DOHH2 (cell line): ENCODE measurements at regions not wholly inside any gene's neighbourhood (a gene's known extent, or its start where the extent isn't known, plus 50 kb on each side); places are given as distances from the start of the nearest gene placed in this dataset.

Source experiments
- H3F3A ChIP-seq: fragments of 200-600 bp; sonication (generic), shearing (Covaris generic); 2 replicates; pipeline ENCODE4 v1.6.0; 2016; ENCODE audit warnings: antibody characterized with exemption, mild to moderate bottlenecking; ENCODE audit not compliant: control insufficient read depth, insufficient read depth
- H3K27ac ChIP-seq: fragments of 200-600 bp; sonication (generic); 2 replicates; pipeline ENCODE4 v1.5.1; 2014; ENCODE audit warnings: low read depth, mild to moderate bottlenecking, low read length, moderate library complexity
- H3K27me3 ChIP-seq: fragments of 200-600 bp; sonication (generic); 2 replicates; pipeline ENCODE4 v1.6.1; 2014; ENCODE audit warnings: mild to moderate bottlenecking, low read length, mixed read lengths; ENCODE audit not compliant: control insufficient read depth
- H3K36me3 ChIP-seq: fragments of 200-600 bp; sonication (generic); 2 replicates; pipeline ENCODE4 v1.6.1; 2014; ENCODE audit warnings: mild to moderate bottlenecking, low read length, moderate library complexity, mixed read lengths; ENCODE audit not compliant: control insufficient read depth
- H3K4me1 ChIP-seq: fragments of 200-600 bp; sonication (generic); 2 replicates; pipeline ENCODE4 v1.6.1; 2014; ENCODE audit warnings: mild to moderate bottlenecking, low read length, mixed read lengths; ENCODE audit not compliant: control insufficient read depth
- H3K4me2 ChIP-seq: fragments of 200-600 bp; sonication (generic); 2 replicates; pipeline ENCODE4 v1.6.0; 2014; ENCODE audit warnings: mild to moderate bottlenecking, low read length, moderate library complexity
- H3K4me3 ChIP-seq: fragments of 200-600 bp; sonication (generic); 2 replicates; pipeline ENCODE4 v1.5.1; 2014; ENCODE audit warnings: mild to moderate bottlenecking, low read length, mixed read lengths
- H3K79me2 ChIP-seq: fragments of 200-600 bp; sonication (generic); 2 replicates; pipeline ENCODE4 v1.6.1; 2014; ENCODE audit warnings: mild to moderate bottlenecking, low read length, mixed read lengths; ENCODE audit not compliant: control insufficient read depth
- H3K9me2 ChIP-seq: fragments of 200-600 bp; sonication (generic); replicated peaks from 2 replicates; pipeline ENCODE4 v1.6.1; 2014; ENCODE audit warnings: mild to moderate bottlenecking, low read length, mixed read lengths; ENCODE audit not compliant: control insufficient read depth
- H3K9me3 ChIP-seq: fragments of 200-600 bp; sonication (generic); 2 replicates; pipeline ENCODE4 v1.6.1; 2014; ENCODE audit warnings: antibody characterized with exemption, low read length, mixed read lengths; ENCODE audit not compliant: control insufficient read depth, insufficient read depth
- H4K20me1 ChIP-seq: fragments of 200-600 bp; sonication (generic); 2 replicates; pipeline ENCODE4 v1.6.0; 2014; ENCODE audit warnings: low read depth, mild to moderate bottlenecking, antibody characterized with exemption, low read length, moderate library complexity; ENCODE audit not compliant: control insufficient read depth, insufficient read depth
- EZH2phosphoT487 ChIP-seq: fragments of 200-600 bp; sonication (generic); IDR thresholded peaks from 2 replicates; pipeline ENCODE4 v1.6.1; 2017; ENCODE audit warnings: borderline replicate concordance, mild to moderate bottlenecking, antibody characterized with exemption, low read length, moderate library complexity, mixed read lengths
- TF ChIP-seq, protein P1 (sequence below): fragments of 200-600 bp; sonication (generic); IDR thresholded peaks from one replicate; pipeline ENCODE4 v1.5.1; 2014; ENCODE audit warnings: antibody characterized with exemption, mild to moderate bottlenecking, low read depth, low read length; ENCODE audit not compliant: poor library complexity, severe bottlenecking

DNA sequence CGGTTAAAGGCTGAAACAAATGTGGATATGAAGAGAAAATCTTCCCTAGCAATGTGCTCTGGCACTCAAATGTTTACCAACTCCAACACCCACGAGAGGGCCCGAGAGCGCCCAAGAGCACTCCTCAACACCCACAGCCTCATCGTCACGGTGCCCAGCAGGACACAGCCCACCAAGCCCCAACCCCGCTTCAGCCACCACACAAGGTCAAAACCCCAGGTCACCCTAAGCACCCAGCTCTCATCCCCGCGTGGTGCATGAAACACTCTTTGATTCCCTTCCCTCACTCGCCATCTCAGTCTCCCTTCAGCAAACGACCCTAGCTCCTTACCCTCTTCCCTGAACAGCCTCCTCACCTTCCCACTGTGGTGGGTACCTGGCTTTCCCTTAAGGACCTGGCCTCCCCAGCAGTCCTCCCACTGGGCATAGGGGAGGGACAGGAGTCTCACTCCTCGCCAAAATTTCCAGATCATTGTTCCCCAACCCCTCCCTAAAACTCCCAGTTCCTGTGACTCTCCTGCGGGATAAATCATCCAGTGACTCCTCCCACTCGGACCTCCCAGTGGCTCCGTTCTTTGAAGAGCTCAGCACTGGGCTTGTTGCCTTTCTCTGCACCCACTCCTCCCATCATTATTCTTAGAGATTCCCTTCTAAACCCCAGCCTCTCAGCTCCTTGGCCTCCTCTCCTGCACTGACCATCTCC is 170.4 kb upstream of the SYT6 start:
- Histone ChIP-seq H3K4me3 (no peak overlapping the region), H3F3A (no peaks in the 10 kb centered on the region), H3K4me2 (no peak overlapping the region), H3K9me3 (no peaks in the 10 kb centered on the region), H4K20me1 (no peaks in the 10 kb centered on the region), H3K27ac (no peak overlapping the region), H3K36me3 (no peaks in the 10 kb centered on the region), H3K27me3 (0 out of 2 replicates have a peak, but pooled peaks cover 2% of the 10 kb centered on the region), H3K9me2 (no peaks in the 10 kb centered on the region), H3K79me2 (no peaks in the 10 kb centered on the region), H3K4me1 (no peaks in the 10 kb centered on the region)
- TF ChIP-seq EZH2phosphoT487, result no peak
- TF ChIP-seq, protein P1, sequence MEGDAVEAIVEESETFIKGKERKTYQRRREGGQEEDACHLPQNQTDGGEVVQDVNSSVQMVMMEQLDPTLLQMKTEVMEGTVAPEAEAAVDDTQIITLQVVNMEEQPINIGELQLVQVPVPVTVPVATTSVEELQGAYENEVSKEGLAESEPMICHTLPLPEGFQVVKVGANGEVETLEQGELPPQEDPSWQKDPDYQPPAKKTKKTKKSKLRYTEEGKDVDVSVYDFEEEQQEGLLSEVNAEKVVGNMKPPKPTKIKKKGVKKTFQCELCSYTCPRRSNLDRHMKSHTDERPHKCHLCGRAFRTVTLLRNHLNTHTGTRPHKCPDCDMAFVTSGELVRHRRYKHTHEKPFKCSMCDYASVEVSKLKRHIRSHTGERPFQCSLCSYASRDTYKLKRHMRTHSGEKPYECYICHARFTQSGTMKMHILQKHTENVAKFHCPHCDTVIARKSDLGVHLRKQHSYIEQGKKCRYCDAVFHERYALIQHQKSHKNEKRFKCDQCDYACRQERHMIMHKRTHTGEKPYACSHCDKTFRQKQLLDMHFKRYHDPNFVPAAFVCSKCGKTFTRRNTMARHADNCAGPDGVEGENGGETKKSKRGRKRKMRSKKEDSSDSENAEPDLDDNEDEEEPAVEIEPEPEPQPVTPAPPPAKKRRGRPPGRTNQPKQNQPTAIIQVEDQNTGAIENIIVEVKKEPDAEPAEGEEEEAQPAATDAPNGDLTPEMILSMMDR, result no peak

DNA sequence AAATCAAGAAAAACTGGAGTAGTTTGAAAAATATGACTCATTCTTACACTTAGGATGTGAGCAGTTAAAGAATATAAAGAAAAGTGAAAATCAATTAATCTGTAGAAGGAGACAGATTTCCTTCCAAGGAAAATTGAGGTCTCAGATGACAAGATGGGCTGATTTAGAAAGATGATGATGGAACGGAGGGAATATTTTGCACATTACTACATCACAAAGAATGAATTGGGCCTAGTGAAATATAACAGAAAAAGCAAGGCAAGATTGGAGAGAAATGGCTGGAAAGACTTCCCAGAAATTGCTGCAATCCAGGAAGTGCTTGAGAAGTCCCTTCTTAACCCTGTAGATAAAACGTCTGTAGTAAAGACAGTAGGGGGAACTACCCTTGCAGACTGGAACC is 169.1 kb upstream of the SYT6 start:
- H3K4me1 ChIP-seq, result no peaks in the 10 kb centered on the region
- H3K4me3 ChIP-seq, result no peak overlapping the region
- H4K20me1 ChIP-seq, result no peaks in the 10 kb centered on the region
- H3K27ac ChIP-seq, result no peak overlapping the region
- H3K4me2 ChIP-seq, result no peak overlapping the region
- H3F3A ChIP-seq, result no peaks in the 10 kb centered on the region
- no peaks in the 10 kb centered on the region for H3K9me2 ChIP-seq
- H3K27me3 ChIP-seq, result no peaks in the 10 kb centered on the region
- H3K79me2 ChIP-seq, result no peaks in the 10 kb centered on the region
- H3K9me3 ChIP-seq, result no peaks in the 10 kb centered on the region
- no peaks in the 10 kb centered on the region for H3K36me3 ChIP-seq
- TF ChIP-seq, protein P1, result no peak
- TF ChIP-seq EZH2phosphoT487, result no peak

DNA sequence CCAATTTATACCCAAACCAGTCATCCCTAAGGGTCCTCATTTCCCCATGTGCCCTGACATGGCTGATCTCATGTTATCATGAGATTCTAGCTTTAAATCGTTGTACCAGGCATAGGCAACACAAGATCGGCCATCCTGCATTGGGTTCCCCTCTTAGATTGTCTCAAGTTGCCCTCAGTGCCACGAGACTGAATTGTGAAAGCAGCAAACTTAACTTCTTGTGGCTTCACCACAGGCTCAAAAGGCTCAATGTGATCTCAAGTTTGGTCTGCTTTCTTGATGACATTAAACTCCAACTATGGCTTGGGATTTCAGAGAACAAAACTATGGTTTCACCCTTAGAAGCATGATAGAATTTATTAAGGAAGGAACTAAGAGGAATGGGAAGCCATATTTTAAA is 168.5 kb upstream of the SYT6 start:
- H3K4me2 ChIP-seq, result no peak overlapping the region
- H4K20me1 ChIP-seq, result no peaks in the 10 kb centered on the region
- no peak overlapping the region for H3K4me3 ChIP-seq
- no peaks in the 10 kb centered on the region for H3K9me3 ChIP-seq
- no peaks in the 10 kb centered on the region for H3K27me3 ChIP-seq
- H3F3A ChIP-seq, result no peaks in the 10 kb centered on the region
- H3K9me2 ChIP-seq, result no peaks in the 10 kb centered on the region
- H3K4me1 ChIP-seq, result no peaks in the 10 kb centered on the region
- H3K36me3 ChIP-seq, result no peaks in the 10 kb centered on the region
- H3K79me2 ChIP-seq, result no peaks in the 10 kb centered on the region
- TF ChIP-seq, protein P1, result no peak
- TF ChIP-seq EZH2phosphoT487, result no peak
- no peak overlapping the region for H3K27ac ChIP-seq
